Transverse colon (tissue), 4 donors: ENCODE measurements at regions not wholly inside any gene's neighbourhood (a gene's known extent, or its start where the extent isn't known, plus 50 kb on each side); places are given as distances from the start of the nearest gene placed in this dataset.

Experiments used
- DNase-seq: peaks from one replicate; pipeline ENCODE4 v3.0.0-alpha.2; 2019
- H3K27ac ChIP-seq, 4 donors: fragments of 200-600 bp; sonication (generic); 2 replicates each; pipeline ENCODE4 v1.5.1; 2016 to 2018; ENCODE audit warnings: inconsistent platforms in 4 of 4
- H3K27me3 ChIP-seq: fragments of 200-600 bp; sonication (generic); 2 replicates; pipeline ENCODE4 v1.5.1; 2017; ENCODE audit warnings: inconsistent platforms
- H3K36me3 ChIP-seq, 4 donors: fragments of 200-600 bp; sonication (generic); 2 replicates each; pipeline ENCODE4 v1.5.1; 2017 to 2019; ENCODE audit warnings: inconsistent platforms in 4 of 4
- H3K4me1 ChIP-seq, 4 donors: fragments of 200-600 bp; sonication (generic); 2 replicates each; pipeline ENCODE4 v1.5.1; 2017 to 2020; ENCODE audit warnings: inconsistent platforms in 4 of 4
- H3K4me3 ChIP-seq, 4 donors: fragments of 200-600 bp; sonication (generic); 1 replicate in 1 of 4; 2 replicates in 3 of 4; pipeline versions ENCODE4 v1.5.1 to v1.6.1; 2017 to 2019; ENCODE audit warnings: inconsistent platforms in 4 of 4
- H3K9me3 ChIP-seq, 2 donors: fragments of 200-600 bp; sonication (generic); 2 replicates each; pipeline ENCODE4 v1.5.1; 2017 to 2019; ENCODE audit warnings: inconsistent platforms in 2 of 2
- EP300 ChIP-seq: sonication (generic); formaldehyde crosslinking; IDR thresholded peaks from one replicate; pipeline ENCODE4 v1.6.1; 2017; ENCODE audit warnings: antibody characterized with exemption, low read depth
- POLR2A ChIP-seq: fragments of 450-650 bp; IDR thresholded peaks from one replicate; pipeline ENCODE4 v1.6.1; 2016; ENCODE audit warnings: antibody characterized with exemption, mild to moderate bottlenecking, moderate library complexity
- POLR2AphosphoS5 ChIP-seq, 3 donors: sonication (generic); formaldehyde crosslinking; IDR thresholded peaks; one replicate each; pipeline ENCODE4 v1.6.1; 2016; ENCODE audit warnings: antibody characterized with exemption in 3 of 3
- WGBS, 2 donors: methylation state at CpG; one replicate each; pipeline ENCODE4 v1.1.5; 2018; ENCODE audit warnings: low coverage in 1 of 2; 5-methylcytosine and 5-hydroxymethylcytosine counted together
- in situ Hi-C, 4 donors: fragments of 200-750 bp; cut with MboI; loops; one replicate each; pipeline versions ENCODE4 v1.15.0 to v1.15.1; 2017; ENCODE audit warnings: low sequenced_read_pairs in 3 of 4, low pct_ligation_motif_present in 1 of 4, low pct_unique_long_range_greater_than_20kb in 1 of 4
- intact Hi-C: fragments of 100-400 bp; cut with DNase I; formaldehyde crosslinking; loops from one replicate; pipeline ENCODE4 v1.15.1; 2023; ENCODE audit warnings: low total_unique reads
- TF ChIP-seq, protein P1 (sequence below), 5 experiments: fragments of 200-600 bp in 3 of 5; fragments of 450-650 bp in 2 of 5; sonication (generic) in 3 of 5; IDR thresholded peaks; 1 replicate in 2 of 5; 2 replicates in 3 of 5; pipeline ENCODE4 v1.5.1; 2016 to 2017; ENCODE audit warnings: antibody characterized with exemption in 5 of 5, inconsistent platforms in 3 of 5, mild to moderate bottlenecking in 2 of 5, moderate library complexity in 1 of 5

DNA sequence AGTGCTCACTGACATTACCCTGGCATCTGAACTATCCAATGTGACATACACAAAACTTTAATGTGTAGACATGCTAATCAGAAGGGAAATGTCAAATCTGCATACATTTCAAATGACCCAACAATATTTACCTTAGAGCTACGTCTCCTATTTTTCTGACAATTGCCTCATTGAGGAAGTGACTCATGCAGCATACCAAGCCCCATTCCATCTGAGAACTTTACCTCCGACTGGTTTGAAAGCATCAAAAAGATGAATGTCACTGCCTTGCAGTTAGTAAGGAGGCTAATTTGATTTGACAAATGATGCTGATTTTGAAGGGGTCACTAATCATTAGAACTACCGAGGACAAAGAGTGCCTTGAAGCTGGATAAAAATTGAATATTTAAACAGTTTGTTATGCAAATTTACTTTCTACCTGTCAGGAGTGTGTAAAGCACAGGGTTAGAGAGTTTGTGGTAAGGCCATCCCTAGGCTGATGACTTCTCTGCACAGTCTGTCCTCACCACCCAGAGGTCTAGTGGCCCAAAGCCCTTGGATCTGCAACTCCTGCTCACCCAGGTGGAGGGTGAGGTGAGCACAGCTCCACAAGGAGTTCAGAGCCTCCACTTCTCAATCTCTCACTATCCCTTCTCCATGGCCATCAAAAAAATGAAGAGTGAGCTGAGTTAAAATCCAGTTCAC is 500.3 kb upstream of the C1orf87 start:
- no peak for TF ChIP-seq POLR2A
- no peak for TF ChIP-seq EP300
- TF ChIP-seq, protein P1, sequence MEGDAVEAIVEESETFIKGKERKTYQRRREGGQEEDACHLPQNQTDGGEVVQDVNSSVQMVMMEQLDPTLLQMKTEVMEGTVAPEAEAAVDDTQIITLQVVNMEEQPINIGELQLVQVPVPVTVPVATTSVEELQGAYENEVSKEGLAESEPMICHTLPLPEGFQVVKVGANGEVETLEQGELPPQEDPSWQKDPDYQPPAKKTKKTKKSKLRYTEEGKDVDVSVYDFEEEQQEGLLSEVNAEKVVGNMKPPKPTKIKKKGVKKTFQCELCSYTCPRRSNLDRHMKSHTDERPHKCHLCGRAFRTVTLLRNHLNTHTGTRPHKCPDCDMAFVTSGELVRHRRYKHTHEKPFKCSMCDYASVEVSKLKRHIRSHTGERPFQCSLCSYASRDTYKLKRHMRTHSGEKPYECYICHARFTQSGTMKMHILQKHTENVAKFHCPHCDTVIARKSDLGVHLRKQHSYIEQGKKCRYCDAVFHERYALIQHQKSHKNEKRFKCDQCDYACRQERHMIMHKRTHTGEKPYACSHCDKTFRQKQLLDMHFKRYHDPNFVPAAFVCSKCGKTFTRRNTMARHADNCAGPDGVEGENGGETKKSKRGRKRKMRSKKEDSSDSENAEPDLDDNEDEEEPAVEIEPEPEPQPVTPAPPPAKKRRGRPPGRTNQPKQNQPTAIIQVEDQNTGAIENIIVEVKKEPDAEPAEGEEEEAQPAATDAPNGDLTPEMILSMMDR (IDR thresholded peaks at IDR 0.05) = no peak
- no peak for TF ChIP-seq POLR2AphosphoS5 (IDR thresholded peaks at IDR 0.05)
- intact Hi-C loops = no loop called here

DNA sequence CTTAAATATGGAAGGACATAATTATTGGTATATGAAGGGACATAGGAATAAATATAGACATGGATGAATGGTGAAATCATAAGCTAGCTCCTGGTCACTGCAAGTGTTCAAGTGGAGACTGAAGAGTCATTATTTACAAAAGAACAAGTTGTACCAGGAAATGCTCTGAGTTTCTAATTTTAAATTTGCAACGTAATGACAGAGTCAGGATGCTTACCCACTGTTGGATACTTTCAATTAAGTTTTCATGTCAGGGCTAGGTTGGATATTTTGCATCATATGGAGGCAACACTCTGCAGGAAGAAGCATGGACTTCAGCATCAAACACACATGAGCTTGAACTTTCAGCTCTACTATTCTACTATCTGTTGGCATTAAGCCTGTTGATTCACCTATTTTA is 499.6 kb upstream of the C1orf87 start:
- 0 to 7% methylated on average over 1 of the region's 1 CpG for WGBS, 2 donors
- no peak overlapping the region for H3K4me3 ChIP-seq
- no peak for DNase-seq
- intact Hi-C loops = no loop called here
- TF ChIP-seq, protein P1 (IDR thresholded peaks at IDR 0.05) = no peak
- no peak for TF ChIP-seq POLR2AphosphoS5 (IDR thresholded peaks at IDR 0.05)
- TF ChIP-seq POLR2A = no peak
- TF ChIP-seq EP300 = no peak
- no peaks in the 10 kb centered on the region for H3K27me3 ChIP-seq
- in situ Hi-C loops = no loop called here
- H3K9me3 ChIP-seq = no peaks in the 10 kb centered on the region
- no peaks in the 10 kb centered on the region for H3K36me3 ChIP-seq
- H3K4me1 ChIP-seq = no peaks in the 10 kb centered on the region
- no peak overlapping the region for H3K27ac ChIP-seq

More for the DNA sequence above, 500.3 kb upstream of the C1orf87 start:
- in situ Hi-C loops = no loop called here
- H3K36me3 ChIP-seq = no peaks in the 10 kb centered on the region
- no peak for DNase-seq
- H3K4me3 ChIP-seq = no peak overlapping the region
- no peaks in the 10 kb centered on the region for H3K9me3 ChIP-seq
- H3K27ac ChIP-seq = no peak overlapping the region
- no peaks in the 10 kb centered on the region for H3K27me3 ChIP-seq
- no peaks in the 10 kb centered on the region for H3K4me1 ChIP-seq
- 33 to 56% methylated on average over 2 to 3 of the region's 3 CpGs for WGBS, 2 donors

DNA sequence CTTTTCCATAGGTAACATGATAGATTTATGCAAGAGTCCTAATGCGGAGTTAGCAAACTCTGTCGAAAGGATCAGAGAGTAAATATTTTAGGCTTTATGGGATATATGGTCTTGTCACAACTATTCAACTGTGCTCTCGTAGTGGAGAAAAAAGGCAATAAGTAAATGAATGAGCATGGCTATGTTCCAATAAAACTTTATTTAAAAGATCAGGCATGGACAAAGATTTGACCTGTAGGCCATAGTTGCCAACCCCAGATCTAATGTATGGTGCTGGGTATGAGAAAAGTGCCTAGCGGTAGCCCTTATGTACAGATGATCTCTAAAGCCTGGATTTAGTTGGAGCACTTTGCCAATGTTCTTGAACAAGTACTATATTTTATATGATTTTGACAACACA is 498.8 kb upstream of the C1orf87 start:
- Histone ChIP-seq H3K36me3 (no peaks in the 10 kb centered on the region), H3K9me3 (no peaks in the 10 kb centered on the region), H3K27ac (no peak overlapping the region), H3K4me3 (no peak overlapping the region), H3K4me1 (no peaks in the 10 kb centered on the region), H3K27me3 (no peaks in the 10 kb centered on the region)
- 89 to 93% methylated on average over 3 to 4 of the region's 4 CpGs for WGBS, 2 donors
- no peak for DNase-seq
- intact Hi-C loops (no loop called here), in situ Hi-C loops (no loop called here)
- TF ChIP-seq POLR2A (no peak), EP300 (no peak)
- TF ChIP-seq, protein P1 (IDR thresholded peaks at IDR 0.05) = no peak

DNA sequence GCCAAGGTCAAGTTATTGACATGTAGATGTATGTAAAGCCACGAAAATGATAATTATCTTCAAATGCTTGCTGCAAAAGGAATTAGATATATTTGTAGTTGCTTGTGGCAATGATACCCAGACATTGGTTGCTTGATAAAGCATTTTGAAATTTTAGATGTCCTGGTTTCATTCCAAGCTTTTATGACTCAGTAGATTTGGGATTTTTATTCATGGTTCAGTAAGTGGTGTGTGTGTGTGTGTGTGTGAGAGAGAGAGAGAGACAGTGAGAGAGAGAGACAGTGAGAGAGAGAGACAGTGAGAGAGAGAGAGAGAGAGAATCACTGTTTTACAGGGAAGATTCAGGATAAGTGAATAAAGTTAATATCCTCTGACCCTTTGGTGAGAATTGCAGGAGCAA is 498.2 kb upstream of the C1orf87 start:
- 73 to 78% methylated on average over 1 of the region's 1 CpG for WGBS, 2 donors
- Histone ChIP-seq H3K36me3 (no peaks in the 10 kb centered on the region), H3K4me3 (no peak overlapping the region), H3K27ac (no peak overlapping the region), H3K9me3 (no peaks in the 10 kb centered on the region), H3K27me3 (no peaks in the 10 kb centered on the region), H3K4me1 (no peaks in the 10 kb centered on the region)
- intact Hi-C loops (no loop called here), in situ Hi-C loops (no loop called here)
- no peak for DNase-seq
- TF ChIP-seq POLR2AphosphoS5 (IDR thresholded peaks at IDR 0.05) (no peak), POLR2A (no peak), EP300 (no peak)
- TF ChIP-seq, protein P1 (IDR thresholded peaks at IDR 0.05) = no peak
